Osteoblast (primary cell): ENCODE measurements at regions not wholly inside any gene's neighbourhood (a gene's known extent, or its start where the extent isn't known, plus 50 kb on each side); places are given as distances from the start of the nearest gene placed in this dataset.

Experiments
- DNase-seq: peaks from one replicate; pipeline ENCODE4 v3.0.0; 2011; ENCODE audit warnings: low spot score, mixed read lengths; ENCODE audit not compliant: insufficient read length; ENCODE audit errors: missing footprints
- H2AFZ ChIP-seq: 2 replicates; pipeline ENCODE4 v1.6.0; 2011; ENCODE audit warnings: mild to moderate bottlenecking, low read length
- H3K27ac ChIP-seq: 2 replicates; pipeline ENCODE4 v1.5.1; 2011; ENCODE audit warnings: mild to moderate bottlenecking, low read depth, low read length, moderate library complexity
- H3K27me3 ChIP-seq: 2 replicates; pipeline ENCODE4 v1.6.0; 2012; ENCODE audit warnings: mild to moderate bottlenecking, control low read depth, inconsistent platforms, low read length, moderate library complexity; ENCODE audit not compliant: insufficient read depth
- H3K36me3 ChIP-seq: 2 replicates; pipeline ENCODE4 v1.5.1; 2011; ENCODE audit warnings: mild to moderate bottlenecking, low read length, control low read depth, moderate library complexity; ENCODE audit not compliant: insufficient read depth
- H3K4me1 ChIP-seq: 2 replicates; pipeline ENCODE4 v1.5.1; 2011; ENCODE audit warnings: mild to moderate bottlenecking, low read length, control low read depth, moderate library complexity; ENCODE audit not compliant: insufficient read depth
- H3K4me2 ChIP-seq: 2 replicates; pipeline ENCODE4 v1.6.0; 2011; ENCODE audit warnings: mild to moderate bottlenecking, low read length; ENCODE audit not compliant: insufficient read depth
- H3K4me3 ChIP-seq: fragments of 200-600 bp; sonication (generic); 3 replicates; pipeline ENCODE4 v1.5.1; 2012; ENCODE audit warnings: mild to moderate bottlenecking, low read length, inconsistent platforms; ENCODE audit not compliant: insufficient read depth
- H3K79me2 ChIP-seq: 2 replicates; pipeline ENCODE4 v1.6.0; 2012; ENCODE audit warnings: mild to moderate bottlenecking, low read length, control low read depth, inconsistent platforms; ENCODE audit not compliant: insufficient read depth
- H3K9me3 ChIP-seq: 2 replicates; pipeline ENCODE4 v1.5.1; 2011; ENCODE audit warnings: low read depth, low read length, control low read depth
- H4K20me1 ChIP-seq: 2 replicates; pipeline ENCODE4 v1.6.0; 2012; ENCODE audit warnings: mild to moderate bottlenecking, low read length, control low read depth; ENCODE audit not compliant: insufficient read depth
- TF ChIP-seq, protein P1 (sequence below): IDR thresholded peaks from 2 replicates; pipeline ENCODE4 v1.5.1; 2011; ENCODE audit warnings: mild to moderate bottlenecking, low read depth, low read length, moderate library complexity; ENCODE audit errors: extremely low read depth

DNA sequence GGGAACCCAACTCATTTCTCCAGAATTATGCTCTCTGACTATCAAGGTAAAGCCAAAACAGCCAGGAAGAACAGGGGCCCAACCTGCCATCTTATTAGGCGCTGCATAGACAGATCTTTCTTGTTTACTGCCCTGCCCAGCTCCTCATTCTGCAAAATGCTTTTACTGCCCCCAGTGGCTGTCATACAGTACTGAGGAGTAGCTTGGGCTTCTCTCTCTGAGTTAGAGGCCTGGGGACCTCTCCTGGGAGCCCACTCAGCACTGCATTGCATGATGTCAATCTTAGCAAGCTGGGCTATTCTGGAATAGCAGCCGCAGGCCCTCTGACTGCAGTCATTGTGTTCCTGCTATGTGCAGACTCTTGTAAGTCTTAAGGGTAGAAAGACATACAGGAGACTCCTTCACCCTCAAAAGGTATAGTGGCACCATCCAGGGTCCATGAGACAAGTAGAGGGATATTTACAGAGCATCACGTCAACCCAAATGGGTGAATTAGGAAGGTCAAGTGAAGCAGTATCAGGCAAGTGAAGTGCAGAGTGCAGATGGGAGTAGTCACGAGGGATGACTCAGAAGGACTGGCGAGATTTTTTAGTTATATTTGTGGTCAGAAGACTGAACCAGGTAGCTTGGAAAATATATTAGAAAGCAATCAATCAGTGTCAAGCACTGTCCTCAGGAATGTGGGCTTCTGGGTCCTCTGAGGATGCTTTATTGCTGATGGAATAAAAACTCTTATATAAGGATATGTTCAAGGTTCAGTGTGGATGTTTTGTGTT, 294.1 kb upstream of the SFRP2 start:
- no peaks in the 10 kb centered on the region for H3K4me1 ChIP-seq
- H3K79me2 ChIP-seq: no peaks in the 10 kb centered on the region
- no peaks in the 10 kb centered on the region for H3K36me3 ChIP-seq
- H3K4me2 ChIP-seq: no peak overlapping the region
- H4K20me1 ChIP-seq: no peaks in the 10 kb centered on the region
- no peak overlapping the region for H3K27ac ChIP-seq
- TF ChIP-seq, protein P1, sequence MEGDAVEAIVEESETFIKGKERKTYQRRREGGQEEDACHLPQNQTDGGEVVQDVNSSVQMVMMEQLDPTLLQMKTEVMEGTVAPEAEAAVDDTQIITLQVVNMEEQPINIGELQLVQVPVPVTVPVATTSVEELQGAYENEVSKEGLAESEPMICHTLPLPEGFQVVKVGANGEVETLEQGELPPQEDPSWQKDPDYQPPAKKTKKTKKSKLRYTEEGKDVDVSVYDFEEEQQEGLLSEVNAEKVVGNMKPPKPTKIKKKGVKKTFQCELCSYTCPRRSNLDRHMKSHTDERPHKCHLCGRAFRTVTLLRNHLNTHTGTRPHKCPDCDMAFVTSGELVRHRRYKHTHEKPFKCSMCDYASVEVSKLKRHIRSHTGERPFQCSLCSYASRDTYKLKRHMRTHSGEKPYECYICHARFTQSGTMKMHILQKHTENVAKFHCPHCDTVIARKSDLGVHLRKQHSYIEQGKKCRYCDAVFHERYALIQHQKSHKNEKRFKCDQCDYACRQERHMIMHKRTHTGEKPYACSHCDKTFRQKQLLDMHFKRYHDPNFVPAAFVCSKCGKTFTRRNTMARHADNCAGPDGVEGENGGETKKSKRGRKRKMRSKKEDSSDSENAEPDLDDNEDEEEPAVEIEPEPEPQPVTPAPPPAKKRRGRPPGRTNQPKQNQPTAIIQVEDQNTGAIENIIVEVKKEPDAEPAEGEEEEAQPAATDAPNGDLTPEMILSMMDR: no peak
- DNase-seq: no peak
- H3K4me3 ChIP-seq: no peak overlapping the region
- no peak overlapping the region for H2AFZ ChIP-seq
- no peaks in the 10 kb centered on the region for H3K9me3 ChIP-seq
- no peaks in the 10 kb centered on the region for H3K27me3 ChIP-seq

DNA sequence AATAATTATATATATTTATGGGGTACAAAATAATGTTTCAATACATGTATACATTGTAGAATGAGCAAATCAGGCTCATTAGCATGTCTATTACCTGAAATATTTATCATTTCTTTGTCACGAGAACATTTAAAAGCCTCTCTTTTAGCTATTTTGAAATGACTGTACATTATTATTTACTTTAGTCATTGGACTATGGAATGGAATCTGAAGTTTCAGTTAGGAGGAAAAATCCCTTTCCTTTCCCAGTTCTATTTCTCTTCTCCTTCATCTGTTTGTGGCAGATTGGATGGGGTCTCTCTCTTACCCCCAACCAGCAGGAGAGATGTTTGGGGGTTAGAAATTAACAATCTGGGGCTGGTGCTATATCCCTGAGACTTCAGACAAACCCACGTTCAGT, 292.5 kb upstream of the SFRP2 start:
- no peaks in the 10 kb centered on the region for H3K4me1 ChIP-seq
- no peak overlapping the region for H2AFZ ChIP-seq
- H3K79me2 ChIP-seq: no peaks in the 10 kb centered on the region
- H3K27me3 ChIP-seq: no peaks in the 10 kb centered on the region
- DNase-seq: no peak
- H4K20me1 ChIP-seq: no peaks in the 10 kb centered on the region
- H3K4me3 ChIP-seq: no peak overlapping the region
- TF ChIP-seq, protein P1: no peak
- no peak overlapping the region for H3K27ac ChIP-seq
- no peaks in the 10 kb centered on the region for H3K9me3 ChIP-seq
- no peak overlapping the region for H3K4me2 ChIP-seq
- H3K36me3 ChIP-seq: no peaks in the 10 kb centered on the region

DNA sequence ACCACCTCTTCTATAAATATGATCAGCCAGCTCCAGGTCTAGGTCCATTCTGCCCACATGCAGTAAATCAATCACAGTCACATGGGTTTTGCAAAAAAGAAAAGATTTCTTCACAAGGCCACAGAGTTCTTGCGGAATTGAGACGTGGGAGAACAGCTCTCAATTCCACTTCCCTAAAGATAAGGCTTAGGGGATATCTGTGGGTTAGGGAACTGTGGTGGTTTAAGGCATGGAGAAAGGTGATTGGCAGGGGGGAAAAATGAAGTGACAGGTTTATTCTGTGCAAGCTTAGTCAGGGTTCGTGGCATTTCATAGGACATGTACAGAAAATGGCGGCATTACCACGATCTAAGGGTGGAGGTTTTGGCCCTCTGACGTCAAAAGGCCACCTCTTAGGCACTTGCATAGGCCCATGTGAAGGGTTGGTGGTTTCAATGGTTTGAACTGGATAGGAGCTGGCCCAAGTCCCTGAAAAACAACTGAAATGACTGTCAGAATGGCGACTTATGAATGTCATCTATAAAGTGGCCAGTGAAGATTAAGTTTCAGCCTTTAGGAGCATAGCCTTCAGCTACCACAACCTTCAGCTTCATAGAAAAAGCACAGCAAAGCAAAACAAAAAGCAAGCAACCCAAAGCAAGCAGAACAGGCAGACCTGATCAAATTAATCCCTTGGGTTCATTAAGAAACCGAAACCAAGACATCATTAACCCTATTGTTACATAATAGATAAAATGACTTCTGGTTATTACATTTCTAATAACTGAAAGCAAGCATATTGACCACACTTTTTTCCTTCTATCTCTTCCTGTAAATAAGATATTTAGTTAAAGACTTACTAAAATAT, 289.8 kb upstream of the SFRP2 start:
- Histone ChIP-seq H3K4me2 (no peak overlapping the region), H3K27me3 (no peaks in the 10 kb centered on the region), H4K20me1 (no peaks in the 10 kb centered on the region), H2AFZ (no peak overlapping the region), H3K4me3 (no peak overlapping the region), H3K79me2 (no peaks in the 10 kb centered on the region), H3K27ac (no peak overlapping the region), H3K9me3 (no peaks in the 10 kb centered on the region), H3K36me3 (no peaks in the 10 kb centered on the region), H3K4me1 (no peaks in the 10 kb centered on the region)
- TF ChIP-seq, protein P1: no peak
- DNase-seq: no peak

DNA sequence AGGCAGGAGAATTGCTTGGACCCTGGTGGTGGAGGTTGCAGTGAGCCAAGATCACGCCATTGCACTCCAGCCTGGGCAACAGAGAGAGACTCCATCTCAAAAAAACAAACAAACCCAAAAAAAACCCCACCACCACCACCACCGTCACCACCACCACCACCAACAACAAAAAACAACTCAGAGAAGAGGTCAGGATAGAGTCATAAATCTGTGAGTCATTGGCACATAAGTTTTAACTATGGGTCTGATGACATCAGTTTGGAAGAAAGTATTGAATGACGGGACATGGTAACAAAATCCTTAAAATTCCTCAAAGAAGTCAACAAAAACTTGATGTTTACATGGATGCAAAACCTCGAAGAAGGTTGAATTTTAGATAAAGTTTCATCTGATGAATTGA, 288.0 kb upstream of the SFRP2 start:
- no peaks in the 10 kb centered on the region for H3K27me3 ChIP-seq
- no peaks in the 10 kb centered on the region for H3K4me1 ChIP-seq
- no peaks in the 10 kb centered on the region for H3K9me3 ChIP-seq
- no peak overlapping the region for H3K27ac ChIP-seq
- no peak overlapping the region for H3K4me3 ChIP-seq
- TF ChIP-seq, protein P1: no peak
- H3K79me2 ChIP-seq: no peaks in the 10 kb centered on the region
- H3K36me3 ChIP-seq: no peaks in the 10 kb centered on the region
- H3K4me2 ChIP-seq: no peak overlapping the region
- no peaks in the 10 kb centered on the region for H4K20me1 ChIP-seq
- no peak overlapping the region for H2AFZ ChIP-seq
- DNase-seq: no peak
